K562 (cell line): ENCODE measurements at regions not wholly inside any gene's neighbourhood (a gene's known extent, or its start where the extent isn't known, plus 50 kb on each side); places are given as distances from the start of the nearest gene placed in this dataset.

Experiments
- ATAC-seq: fragments of 200-7000 bp; cut with Tn5 transposase; 3 replicates; pipeline ENCODE4 v1.9.1; 2020; ENCODE audit warnings: moderate library complexity
- BruUV-seq: library from RNA; stranded (reverse); fragments of 400-500 nt; replicated peaks from 2 replicates; lab custom pipeline; 2021; lab: Mats Ljungman, UMichigan
- CTCF ChIA-PET: fragments of 300-600 bp; formaldehyde crosslinking; extraction: SDS; loops from one replicate; lab custom pipeline; 2021; ENCODE audit warnings: low intra/inter-chr PET ratio; lab: Yijun Ruan, JAX
- POLR2A ChIA-PET: fragments of 300-600, 350-650 bp; sonication (Branson Sonifier 250); formaldehyde crosslinking; extraction: SDS; loops from one replicate; lab custom pipeline; 2021; ENCODE audit warnings: antibody characterized with exemption, inconsistent platforms; lab: Yijun Ruan, JAX
- DNase-seq, 4 experiments: peaks; one replicate each; pipeline versions ENCODE4 v3.0.0 to v3.0.0-alpha.2; 2011 to 2018; ENCODE audit warnings: low spot score in 3 of 4, mixed read lengths in 3 of 4; ENCODE audit errors: extremely low read depth in 1 of 4
- FAIRE-seq: peaks from 2 replicates; lab custom pipeline; 2011; peaks lifted over from hg19 to GRCh38; lab: Jason Lieb, UNC
- H2AFZ ChIP-seq: 2 replicates; pipeline ENCODE4 v1.6.0; 2011; ENCODE audit warnings: low read depth, low read length, control low read depth, inconsistent platforms
- H3K27ac ChIP-seq: fragments of 200-600 bp; 3 replicates; pipeline ENCODE4 v1.8.0; 2011; ENCODE audit warnings: low read depth, mild to moderate bottlenecking, control low read depth, inconsistent platforms, low read length, moderate library complexity, mixed read lengths; ENCODE audit errors: extremely low read depth
- H3K27me3 ChIP-seq, 2 experiments: fragments of 300-600 bp in 1 of 2; 2 replicates in 1 of 2; 3 replicates in 1 of 2; pipeline versions ENCODE4 v1.6.0 to v1.8.0; 2011; ENCODE audit warnings: inconsistent platforms in 2 of 2, low read length in 2 of 2, mild to moderate bottlenecking in 1 of 2, mixed read lengths in 1 of 2, moderate library complexity in 1 of 2; ENCODE audit not compliant: control insufficient read depth in 2 of 2, insufficient read depth in 2 of 2
- H3K36me3 ChIP-seq: fragments of 300-600 bp; 3 replicates; pipeline ENCODE4 v1.8.0; 2011; ENCODE audit warnings: mild to moderate bottlenecking, low read length, inconsistent platforms; ENCODE audit not compliant: control insufficient read depth, insufficient read depth
- H3K4me1 ChIP-seq, 2 experiments: fragments of 200-600 bp in 1 of 2; replicated peaks in 1 of 2; 2 replicates in 1 of 2; 3 replicates in 1 of 2; pipeline versions ENCODE4 v1.5.1 to v1.8.0; 2011; ENCODE audit warnings: inconsistent platforms in 2 of 2, low read length in 2 of 2, mild to moderate bottlenecking in 1 of 2, mixed read lengths in 1 of 2, moderate library complexity in 1 of 2; ENCODE audit not compliant: control insufficient read depth in 2 of 2, insufficient read depth in 2 of 2
- H3K4me2 ChIP-seq: 2 replicates; pipeline ENCODE4 v1.6.1; 2011; ENCODE audit warnings: low read length, control low read depth, inconsistent platforms, mixed read lengths; ENCODE audit not compliant: insufficient read depth
- H3K4me3 ChIP-seq: fragments of 200-600 bp; sonication (generic), shearing (Covaris generic); 2 replicates; pipeline ENCODE4 v1.5.1; 2016; ENCODE audit warnings: control low read depth, inconsistent platforms
- H3K79me2 ChIP-seq: fragments of 200-600 bp; 3 replicates; pipeline ENCODE4 v1.8.0; 2011; ENCODE audit warnings: low read length, inconsistent platforms; ENCODE audit not compliant: control insufficient read depth, insufficient read depth
- H3K9ac ChIP-seq, 2 experiments: 2 replicates each; pipeline versions ENCODE4 v1.6.0 to v1.6.1; 2011; ENCODE audit warnings: low read depth in 2 of 2, low read length in 2 of 2, control low read depth in 1 of 2, inconsistent platforms in 1 of 2, mild to moderate bottlenecking in 1 of 2, mixed read lengths in 1 of 2; ENCODE audit not compliant: insufficient read depth in 1 of 2
- H3K9me1 ChIP-seq: one replicate; pipeline ENCODE4 v1.6.0; 2011; ENCODE audit warnings: inconsistent platforms, mild to moderate bottlenecking, low read length, moderate library complexity; ENCODE audit not compliant: control insufficient read depth, insufficient read depth
- H3K9me3 ChIP-seq: replicated peaks from 2 replicates; pipeline ENCODE4 v1.5.1; 2011; ENCODE audit warnings: low read depth, low read length, inconsistent platforms; ENCODE audit not compliant: control insufficient read depth, insufficient read depth
- H4K20me1 ChIP-seq: replicated peaks from 2 replicates; pipeline ENCODE4 v1.6.1; 2011; ENCODE audit warnings: low read length, inconsistent platforms, mixed read lengths; ENCODE audit not compliant: control insufficient read depth, insufficient read depth
- CREBBP ChIP-seq: IDR thresholded peaks from one replicate; pipeline ENCODE4 v1.6.1; 2012; ENCODE audit warnings: low read depth, mild to moderate bottlenecking, control low read depth, inconsistent platforms, low read length
- GTF3C2 ChIP-seq: IDR thresholded peaks from 3 replicates; pipeline ENCODE4 v1.6.1; 2011; ENCODE audit warnings: borderline replicate concordance, mild to moderate bottlenecking, moderate library complexity; ENCODE audit not compliant: insufficient read length; ENCODE audit errors: extremely low read depth
- MBD2 ChIP-seq: sonication (generic); IDR thresholded peaks from 2 replicates; pipeline ENCODE4 v1.6.1; 2016; ENCODE audit warnings: low read depth, borderline replicate concordance
- MTA1 ChIP-seq: fragments of 450-650 bp; IDR thresholded peaks from 2 replicates; pipeline ENCODE4 v1.6.1; 2017; ENCODE audit warnings: borderline replicate concordance
- RB1 ChIP-seq: fragments of 450-650 bp; IDR thresholded peaks from 2 replicates; pipeline ENCODE4 v1.6.1; 2017; ENCODE audit warnings: low read depth, mild to moderate bottlenecking
- SRF ChIP-seq, 2 experiments: fragments of 250-450, 450-650 bp in 1 of 2; sonication (Bioruptor Pico) in 1 of 2; sonication (generic) in 1 of 2; formaldehyde crosslinking; IDR thresholded peaks; 2 replicates each; pipeline versions ENCODE4 v1.5.0 to v1.5.1; 2020 to 2022; ENCODE audit warnings: mild to moderate bottlenecking in 1 of 2, missing genetic modification reagents in 1 of 2
- in situ Hi-C: fragments of 300-500 bp; cut with MboI; formaldehyde crosslinking; loops from 4 replicates; pipeline ENCODE4 v1.15.0; 2018; ENCODE audit warnings: inconsistent platforms, mixed read lengths
- intact Hi-C: fragments of 100-400 bp; cut with micrococcal nuclease; formaldehyde crosslinking; loops from 2 replicates; pipeline ENCODE4 v1.14.2; 2022
- TF ChIP-seq, protein P1 (sequence below), 2 experiments: IDR thresholded peaks; 2 replicates each; pipeline ENCODE4 v1.6.1; 2011; ENCODE audit warnings: borderline replicate concordance in 1 of 2, control low read depth in 1 of 2, low read depth in 1 of 2, low read length in 1 of 2, mild to moderate bottlenecking in 1 of 2, mixed read lengths in 1 of 2, moderate library complexity in 1 of 2; ENCODE audit not compliant: insufficient read depth in 1 of 2, insufficient read length in 1 of 2, poor library complexity in 1 of 2, severe bottlenecking in 1 of 2; ENCODE audit errors: extremely low read depth in 1 of 2

DNA sequence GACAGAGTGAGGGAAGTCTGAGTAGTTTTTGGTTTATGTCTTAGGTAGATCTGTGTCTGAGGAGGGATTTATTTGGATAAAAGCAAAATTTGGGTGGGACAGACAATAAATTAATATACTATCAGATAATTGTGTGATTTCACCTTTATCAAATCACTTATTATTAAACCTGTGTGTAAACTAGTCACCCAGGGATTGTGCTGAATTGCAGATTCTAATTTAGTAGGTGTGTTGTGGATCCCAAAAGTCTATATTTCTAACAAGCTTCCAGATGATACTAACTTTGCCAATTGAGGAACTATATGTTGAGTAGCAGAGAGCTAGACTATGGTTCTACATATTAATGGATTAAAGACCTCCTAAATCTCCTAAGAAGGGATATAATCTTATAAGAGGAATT, 978.5 kb upstream of the FBXO33 start:
- Histone ChIP-seq H2AFZ (no peak overlapping the region), H3K9ac (no peak overlapping the region), H3K27me3 (no peaks in the 10 kb centered on the region), H3K4me2 (no peak overlapping the region), H3K9me3 (no peaks in the 10 kb centered on the region), H3K4me1 (no peaks in the 10 kb centered on the region), H3K36me3 (no peaks in the 10 kb centered on the region), H3K79me2 (no peaks in the 10 kb centered on the region), H4K20me1 (no peaks in the 10 kb centered on the region), H3K9me1 (no peaks in the 10 kb centered on the region)
- POLR2A ChIA-PET, result no interaction called here
- CTCF ChIA-PET, result no interaction called here
- FAIRE-seq, result no peak
- in situ Hi-C loops, result no loop called here
- DNase-seq, result no peak
- no TSS peak for BruUV-seq
- TF ChIP-seq MTA1, result no peak
- TF ChIP-seq, protein P1, sequence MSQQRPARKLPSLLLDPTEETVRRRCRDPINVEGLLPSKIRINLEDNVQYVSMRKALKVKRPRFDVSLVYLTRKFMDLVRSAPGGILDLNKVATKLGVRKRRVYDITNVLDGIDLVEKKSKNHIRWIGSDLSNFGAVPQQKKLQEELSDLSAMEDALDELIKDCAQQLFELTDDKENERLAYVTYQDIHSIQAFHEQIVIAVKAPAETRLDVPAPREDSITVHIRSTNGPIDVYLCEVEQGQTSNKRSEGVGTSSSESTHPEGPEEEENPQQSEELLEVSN (IDR thresholded peaks at IDR 0.05; ENCODE audit: borderline replicate concordance in 1 of 2, extremely low read depth in 1 of 2, insufficient read depth in 1 of 2, insufficient read length in 1 of 2, low read depth in 1 of 2, low read length in 1 of 2, poor library complexity in 1 of 2, severe bottlenecking in 1 of 2), result no peak
- TF ChIP-seq CREBBP, result no peak
- TF ChIP-seq RB1, result no peak
- TF ChIP-seq, all 486 proteins: peak for 0
- H3K4me3 ChIP-seq, result no peak overlapping the region
- no peak for ATAC-seq
- no peak overlapping the region for H3K27ac ChIP-seq
- intact Hi-C loops, result no loop called here

DNA sequence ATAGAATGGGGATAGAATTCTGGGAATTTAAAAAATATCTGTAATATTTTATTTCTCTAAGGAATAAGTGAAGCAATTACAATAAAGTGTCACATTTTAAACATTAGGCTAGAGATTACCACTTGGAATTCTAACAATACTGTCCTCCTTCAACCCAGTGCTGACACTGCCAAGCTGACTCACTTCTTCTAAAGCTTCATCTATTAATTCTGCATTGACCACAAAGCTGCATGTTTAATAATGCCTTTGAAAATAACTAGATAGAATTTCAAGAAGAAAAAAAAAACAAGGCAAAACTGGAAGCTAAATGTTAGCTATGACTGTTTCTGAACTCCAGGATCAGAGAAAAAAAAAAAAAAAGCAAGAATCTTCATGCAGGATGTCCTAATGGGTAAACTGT, 970.7 kb upstream of the FBXO33 start:
- no TSS peak for BruUV-seq
- H3K36me3 ChIP-seq, result no peaks in the 10 kb centered on the region
- H3K9me3 ChIP-seq, result no peaks in the 10 kb centered on the region
- no peaks in the 10 kb centered on the region for H3K27me3 ChIP-seq
- H3K9ac ChIP-seq, result no peak overlapping the region
- POLR2A ChIA-PET, result no interaction called here
- ATAC-seq, result no peak
- H3K4me1 ChIP-seq, result no peaks in the 10 kb centered on the region
- no peaks in the 10 kb centered on the region for H3K9me1 ChIP-seq
- no peak for TF ChIP-seq SRF (CRISPR knock-in tag; IDR thresholded peaks at IDR 0.05)
- TF ChIP-seq GTF3C2, result no peak
- no peak for TF ChIP-seq MBD2
- no peaks in the 10 kb centered on the region for H4K20me1 ChIP-seq
- H3K27ac ChIP-seq, result no peak overlapping the region
- DNase-seq, result no peak
- no peak overlapping the region for H2AFZ ChIP-seq
- H3K4me3 ChIP-seq, result no peak overlapping the region
- FAIRE-seq, result no peak
- in situ Hi-C loops (no loop called here), intact Hi-C loops (no loop called here)
- H3K4me2 ChIP-seq, result no peak overlapping the region
- CTCF ChIA-PET, result no interaction called here
- no peaks in the 10 kb centered on the region for H3K79me2 ChIP-seq
